ENCODE measurements at regions not wholly inside any gene's neighbourhood (a gene's known extent, or its start where the extent isn't known, plus 50 kb on each side); places are given as distances from the start of the nearest gene placed in this dataset.

DNA sequence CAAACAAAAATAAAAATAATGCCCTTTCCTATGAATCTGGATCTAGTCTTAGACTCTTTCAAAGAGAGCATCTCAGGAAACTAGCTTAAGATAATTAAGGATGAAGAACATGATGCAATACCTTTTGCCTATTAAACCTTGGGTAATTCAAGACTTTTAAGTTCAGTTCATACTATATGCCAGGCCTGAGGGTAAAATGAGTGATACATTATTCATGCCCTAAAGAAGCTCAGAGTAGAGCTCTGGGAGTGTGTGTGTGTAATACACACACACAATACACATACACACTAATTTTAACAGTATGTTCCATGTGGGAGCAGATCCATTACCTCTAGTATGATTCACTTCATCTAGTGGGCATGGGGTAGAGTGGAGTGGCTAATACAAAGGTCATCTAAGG, 651.4 kb upstream of the CHORDC1 start:
- DNase-seq (ENCODE audit: low spot score) = no peak
- Mint-ChIP-seq H3K9me3 (ENCODE audit: low read depth) (no peaks in the 10 kb centered on the region), H3K27ac (ENCODE audit: unreplicated experiment) (no peak overlapping the region), H3K36me3 (ENCODE audit: low read depth) (no peaks in the 10 kb centered on the region), H3K4me3 (ENCODE audit: unreplicated experiment) (no peak overlapping the region), H3K4me1 (ENCODE audit: low read depth) (no peaks in the 10 kb centered on the region), H3K27me3 (ENCODE audit: low read depth) (peaks cover 2% of the 10 kb centered on the region)
- TF ChIP-seq, protein P1, sequence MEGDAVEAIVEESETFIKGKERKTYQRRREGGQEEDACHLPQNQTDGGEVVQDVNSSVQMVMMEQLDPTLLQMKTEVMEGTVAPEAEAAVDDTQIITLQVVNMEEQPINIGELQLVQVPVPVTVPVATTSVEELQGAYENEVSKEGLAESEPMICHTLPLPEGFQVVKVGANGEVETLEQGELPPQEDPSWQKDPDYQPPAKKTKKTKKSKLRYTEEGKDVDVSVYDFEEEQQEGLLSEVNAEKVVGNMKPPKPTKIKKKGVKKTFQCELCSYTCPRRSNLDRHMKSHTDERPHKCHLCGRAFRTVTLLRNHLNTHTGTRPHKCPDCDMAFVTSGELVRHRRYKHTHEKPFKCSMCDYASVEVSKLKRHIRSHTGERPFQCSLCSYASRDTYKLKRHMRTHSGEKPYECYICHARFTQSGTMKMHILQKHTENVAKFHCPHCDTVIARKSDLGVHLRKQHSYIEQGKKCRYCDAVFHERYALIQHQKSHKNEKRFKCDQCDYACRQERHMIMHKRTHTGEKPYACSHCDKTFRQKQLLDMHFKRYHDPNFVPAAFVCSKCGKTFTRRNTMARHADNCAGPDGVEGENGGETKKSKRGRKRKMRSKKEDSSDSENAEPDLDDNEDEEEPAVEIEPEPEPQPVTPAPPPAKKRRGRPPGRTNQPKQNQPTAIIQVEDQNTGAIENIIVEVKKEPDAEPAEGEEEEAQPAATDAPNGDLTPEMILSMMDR (IDR thresholded peaks at IDR 0.05) = no peak

DNA sequence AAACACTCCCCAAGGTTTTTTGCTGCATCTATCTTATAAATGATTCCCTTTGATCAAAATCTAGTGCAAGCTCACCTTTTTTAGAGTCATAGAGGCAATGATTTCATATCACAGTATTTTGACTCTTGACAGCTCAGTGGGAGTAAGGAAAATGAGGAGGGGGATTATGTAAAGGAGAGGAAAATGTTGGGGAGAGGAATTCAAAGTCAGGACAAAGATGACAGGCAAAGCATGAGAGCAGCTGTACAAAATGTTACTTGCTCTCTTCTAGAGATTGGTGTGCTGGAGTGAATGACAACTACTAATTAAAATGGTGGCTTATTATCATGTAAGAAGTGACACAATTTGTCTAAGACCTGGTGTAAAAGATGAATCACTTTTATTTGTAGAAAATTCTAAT, 644.6 kb upstream of the CHORDC1 start:
- no peak overlapping the region for H3K4me3 Mint-ChIP-seq (ENCODE audit: unreplicated experiment)
- no peak for DNase-seq (ENCODE audit: low spot score)

DNA sequence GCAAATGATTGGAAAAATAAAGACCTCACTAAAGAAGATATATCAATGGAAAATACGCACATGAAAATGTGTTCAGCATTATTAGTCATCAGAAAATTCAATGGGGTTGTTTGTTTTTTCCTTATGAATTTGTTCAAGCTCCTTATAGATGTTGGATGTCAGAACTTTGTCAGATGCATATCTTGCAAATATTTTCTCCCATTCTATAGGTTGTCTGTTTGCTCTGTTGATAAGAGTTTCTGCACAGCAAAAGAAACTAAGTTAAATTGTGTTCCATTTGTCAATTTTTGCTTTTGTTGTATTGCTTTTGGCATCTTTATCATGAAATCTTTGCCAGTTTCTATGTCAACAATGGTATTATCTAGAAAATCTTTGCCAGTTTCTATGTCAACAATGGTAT, 633.9 kb upstream of the CHORDC1 start:
- TF ChIP-seq, protein P1 (IDR thresholded peaks at IDR 0.05) = no peak
- Mint-ChIP-seq H3K27ac (ENCODE audit: unreplicated experiment) (no peak overlapping the region), H3K4me1 (ENCODE audit: low read depth) (no peaks in the 10 kb centered on the region), H3K36me3 (ENCODE audit: low read depth) (no peaks in the 10 kb centered on the region), H3K27me3 (ENCODE audit: low read depth) (peaks cover 8% of the 10 kb centered on the region), H3K9me3 (ENCODE audit: low read depth) (peaks cover 5% of the 10 kb centered on the region), H3K4me3 (ENCODE audit: unreplicated experiment) (no peak overlapping the region)
- DNase-seq (ENCODE audit: low spot score) = no peak

More for the DNA sequence above, 644.6 kb upstream of the CHORDC1 start:
- Mint-ChIP-seq H3K9me3 (ENCODE audit: low read depth) (no peaks in the 10 kb centered on the region), H3K27me3 (ENCODE audit: low read depth) (peaks cover 6% of the 10 kb centered on the region), H3K4me1 (ENCODE audit: low read depth) (no peaks in the 10 kb centered on the region), H3K27ac (ENCODE audit: unreplicated experiment) (no peak overlapping the region), H3K36me3 (ENCODE audit: low read depth) (no peaks in the 10 kb centered on the region)
- TF ChIP-seq, protein P1 (IDR thresholded peaks at IDR 0.05) = no peak

DNA sequence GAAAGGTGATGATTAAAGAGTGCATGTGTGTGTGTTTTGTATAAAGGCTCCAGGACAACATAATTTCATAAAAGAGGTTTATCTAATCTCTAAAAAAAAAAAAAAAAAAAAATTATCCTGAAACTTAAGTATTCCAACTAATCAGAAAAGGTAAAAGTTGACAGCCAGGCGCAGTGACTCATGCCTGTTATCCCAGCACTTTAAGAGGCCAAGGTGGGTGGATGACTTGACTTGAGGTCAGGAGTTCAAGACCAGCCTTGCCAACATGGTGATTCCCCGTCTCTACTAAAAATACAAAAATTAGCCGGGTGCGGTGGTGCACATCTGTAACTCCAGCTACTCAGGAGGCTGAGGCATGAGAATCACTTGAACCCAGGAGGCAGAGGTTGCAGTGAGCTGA, 632.7 kb upstream of the CHORDC1 start:
- peaks cover 8% of the 10 kb centered on the region for H3K27me3 Mint-ChIP-seq (ENCODE audit: low read depth)
- no peaks in the 10 kb centered on the region for H3K4me1 Mint-ChIP-seq (ENCODE audit: low read depth)
- DNase-seq (ENCODE audit: low spot score) = no peak
- H3K36me3 Mint-ChIP-seq (ENCODE audit: low read depth) = no peaks in the 10 kb centered on the region
- TF ChIP-seq, protein P1 (IDR thresholded peaks at IDR 0.05) = no peak
- no peak overlapping the region for H3K27ac Mint-ChIP-seq (ENCODE audit: unreplicated experiment)
- peaks cover 5% of the 10 kb centered on the region for H3K9me3 Mint-ChIP-seq (ENCODE audit: low read depth)
- H3K4me3 Mint-ChIP-seq (ENCODE audit: unreplicated experiment) = no peak overlapping the region

DNA sequence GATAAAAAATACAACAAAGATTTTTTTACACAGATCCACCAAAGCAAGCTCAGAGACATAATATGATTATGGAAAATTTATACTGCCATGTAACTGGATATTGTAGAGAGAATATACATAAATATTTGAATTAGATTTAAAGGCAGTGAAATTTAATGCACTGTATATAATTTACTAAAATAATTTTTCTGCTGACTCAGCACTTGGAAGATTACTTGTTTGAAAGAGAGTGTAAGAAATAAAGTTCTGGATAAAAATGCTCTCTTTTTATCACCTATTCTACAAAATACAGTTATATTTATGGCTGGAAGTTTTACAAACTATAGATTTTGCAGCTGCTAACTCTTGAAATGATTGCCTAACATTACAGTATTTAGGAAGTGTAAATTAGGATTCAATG, 628.3 kb upstream of the CHORDC1 start:
- TF ChIP-seq, protein P1 (IDR thresholded peaks at IDR 0.05) = no peak
- no peaks in the 10 kb centered on the region for H3K9me3 Mint-ChIP-seq (ENCODE audit: low read depth)
- no peaks in the 10 kb centered on the region for H3K36me3 Mint-ChIP-seq (ENCODE audit: low read depth)
- no peak overlapping the region for H3K27ac Mint-ChIP-seq (ENCODE audit: unreplicated experiment)
- no peaks in the 10 kb centered on the region for H3K4me1 Mint-ChIP-seq (ENCODE audit: low read depth)
- H3K27me3 Mint-ChIP-seq (ENCODE audit: low read depth) = peaks cover 7% of the 10 kb centered on the region
- no peak for DNase-seq (ENCODE audit: low spot score)
- no peak overlapping the region for H3K4me3 Mint-ChIP-seq (ENCODE audit: unreplicated experiment)

Measured in chondrocyte (in vitro differentiated cells).